ENCODE measurements at regions not wholly inside any gene's neighbourhood (a gene's known extent, or its start where the extent isn't known, plus 50 kb on each side); places are given as distances from the start of the nearest gene placed in this dataset.
A peak's percentile ranks its signal among the peaks of the same experiment; 100 is the strongest.
"Not testable (repeated sequence)": the region's sequence is repeated elsewhere in the genome, so short reads cannot be mapped to it uniquely, and the experiment has no call there.

GRCh38 chr1:228953207-228953606 is 217.9 kb downstream of the RHOU start:
- DNase-seq: no peak
- no peak overlapping the region for H2BK12ac ChIP-seq (ENCODE audit: low read length in 2 of 2)
- no peak overlapping the region for H2AK5ac ChIP-seq (ENCODE audit: low read length, severe bottlenecking)
- H2BK5ac ChIP-seq (ENCODE audit: low read depth, low read length, poor library complexity, severe bottlenecking): no peak overlapping the region
- H2BK15ac ChIP-seq (ENCODE audit: low read depth, poor library complexity, severe bottlenecking): no peak overlapping the region
- H2AFZ ChIP-seq (ENCODE audit: low read depth, low read length): no peak overlapping the region
- no peak overlapping the region for H4K8ac ChIP-seq (ENCODE audit: low read length)
- no peak overlapping the region for H3K14ac ChIP-seq (ENCODE audit: low read length in 2 of 2)
- no peaks in the 10 kb centered on the region for H3K4me1 ChIP-seq (ENCODE audit: control insufficient read depth, insufficient read depth, low read depth, low read length)
- H3K79me1 ChIP-seq (replicated peaks; ENCODE audit: low read length, poor library complexity, severe bottlenecking): no peaks in the 10 kb centered on the region
- H3K4me3 ChIP-seq (ENCODE audit: insufficient read depth in 1 of 2, low read depth in 1 of 2, low read length in 2 of 2): no peak overlapping the region
- peaks cover 5% of the 10 kb centered on the region for H3K9me3 ChIP-seq (ENCODE audit: control insufficient read depth, low read length)
- H3K27ac ChIP-seq (ENCODE audit: low read length, poor library complexity, severe bottlenecking): no peak overlapping the region
- H3K27me3 ChIP-seq (ENCODE audit: control insufficient read depth in 1 of 2, insufficient read depth in 1 of 2, low read length in 2 of 2): no peaks in the 10 kb centered on the region
- no peak overlapping the region for H3K4me2 ChIP-seq (ENCODE audit: low read length, poor library complexity, severe bottlenecking)
- no peak overlapping the region for H3K18ac ChIP-seq (ENCODE audit: low read depth in 1 of 2, low read length in 2 of 2)
- no peak overlapping the region for H3K9ac ChIP-seq (ENCODE audit: low read length)
- no peak overlapping the region for H2BK120ac ChIP-seq (ENCODE audit: low read depth, low read length)
- H4K91ac ChIP-seq (ENCODE audit: low read length): no peak overlapping the region
- WGBS: 96% methylated on average over 4 of the region's 4 CpGs
- no peak overlapping the region for H3K23ac ChIP-seq (ENCODE audit: low read length in 2 of 2)
- no peaks in the 10 kb centered on the region for H3K36me3 ChIP-seq (ENCODE audit: control insufficient read depth in 1 of 2, insufficient read depth in 2 of 2, low read depth in 1 of 2, low read length in 2 of 2)
- no peak overlapping the region for H3K4ac ChIP-seq (ENCODE audit: low read depth in 1 of 2, low read length in 2 of 2)

- not testable (repeated sequence) for H3K18ac ChIP-seq (ENCODE audit: low read depth in 1 of 2, low read length in 2 of 2); H3K4me3 ChIP-seq (ENCODE audit: insufficient read depth in 1 of 2, low read depth in 1 of 2, low read length in 2 of 2); H2BK15ac ChIP-seq (ENCODE audit: low read depth, poor library complexity, severe bottlenecking); H2AFZ ChIP-seq (ENCODE audit: low read depth, low read length); H4K8ac ChIP-seq (ENCODE audit: low read length); H3K9ac ChIP-seq (ENCODE audit: low read length); H3K79me1 ChIP-seq (replicated peaks; ENCODE audit: low read length, poor library complexity, severe bottlenecking); H3K14ac ChIP-seq (ENCODE audit: low read length in 2 of 2); H2BK5ac ChIP-seq (ENCODE audit: low read depth, low read length, poor library complexity, severe bottlenecking); H4K91ac ChIP-seq (ENCODE audit: low read length); H3K4me1 ChIP-seq (ENCODE audit: control insufficient read depth, insufficient read depth, low read depth, low read length); H3K36me3 ChIP-seq (ENCODE audit: control insufficient read depth in 1 of 2, insufficient read depth in 2 of 2, low read depth in 1 of 2, low read length in 2 of 2); DNase-seq; H3K4me2 ChIP-seq (ENCODE audit: low read length, poor library complexity, severe bottlenecking); H2AK5ac ChIP-seq (ENCODE audit: low read length, severe bottlenecking); H3K23ac ChIP-seq (ENCODE audit: low read length in 2 of 2); H3K27me3 ChIP-seq (ENCODE audit: control insufficient read depth in 1 of 2, insufficient read depth in 1 of 2, low read length in 2 of 2); H3K4ac ChIP-seq (ENCODE audit: low read depth in 1 of 2, low read length in 2 of 2); H3K9me3 ChIP-seq (ENCODE audit: control insufficient read depth, low read length); H2BK12ac ChIP-seq (ENCODE audit: low read length in 2 of 2); H3K27ac ChIP-seq (ENCODE audit: low read length, poor library complexity, severe bottlenecking); H2BK120ac ChIP-seq (ENCODE audit: low read depth, low read length)
- WGBS: 98% methylated on average over 11 of the region's 11 CpGs
Observed at GRCh38 chr1:228953808-228954207, 218.5 kb downstream of the RHOU start.

GRCh38 chr1:228955691-228956090 is 220.4 kb downstream of the RHOU start:
- Histone ChIP-seq H3K4me2 (ENCODE audit: low read length, poor library complexity, severe bottlenecking) (no peak overlapping the region), H2BK15ac (ENCODE audit: low read depth, poor library complexity, severe bottlenecking) (no peak overlapping the region), H2AK5ac (ENCODE audit: low read length, severe bottlenecking) (no peak overlapping the region), H3K23ac (ENCODE audit: low read length in 2 of 2) (no peak overlapping the region), H3K79me1 (replicated peaks; ENCODE audit: low read length, poor library complexity, severe bottlenecking) (no peaks in the 10 kb centered on the region), H3K14ac (ENCODE audit: low read length in 2 of 2) (no peak overlapping the region), H3K27ac (ENCODE audit: low read length, poor library complexity, severe bottlenecking) (no peak overlapping the region), H2BK12ac (ENCODE audit: low read length in 2 of 2) (no peak overlapping the region), H3K4me3 (ENCODE audit: insufficient read depth in 1 of 2, low read depth in 1 of 2, low read length in 2 of 2) (no peak overlapping the region), H2BK5ac (ENCODE audit: low read depth, low read length, poor library complexity, severe bottlenecking) (no peak overlapping the region), H3K9ac (ENCODE audit: low read length) (no peak overlapping the region), H3K27me3 (ENCODE audit: control insufficient read depth in 1 of 2, insufficient read depth in 1 of 2, low read length in 2 of 2) (no peaks in the 10 kb centered on the region), H2BK120ac (ENCODE audit: low read depth, low read length) (no peak overlapping the region), H4K91ac (ENCODE audit: low read length) (no peak overlapping the region), H3K18ac (ENCODE audit: low read depth in 1 of 2, low read length in 2 of 2) (no peak overlapping the region), H3K4ac (ENCODE audit: low read depth in 1 of 2, low read length in 2 of 2) (no peak overlapping the region), H2AFZ (ENCODE audit: low read depth, low read length) (no peak overlapping the region), H3K36me3 (ENCODE audit: control insufficient read depth in 1 of 2, insufficient read depth in 2 of 2, low read depth in 1 of 2, low read length in 2 of 2) (no peaks in the 10 kb centered on the region), H4K8ac (ENCODE audit: low read length) (no peak overlapping the region), H3K9me3 (ENCODE audit: control insufficient read depth, low read length) (peaks cover 5% of the 10 kb centered on the region), H3K4me1 (ENCODE audit: control insufficient read depth, insufficient read depth, low read depth, low read length) (no peaks in the 10 kb centered on the region)
- WGBS: 90% methylated on average over 1 of the region's 1 CpG
- DNase-seq: peak; percentile 48

GRCh38 chr1:228956864-228957263 is 221.6 kb downstream of the RHOU start:
- whole genome bisulfite sequencing: 73% methylated on average over 5 of the region's 5 CpGs
- Histone ChIP-seq H2BK12ac (ENCODE audit: low read length in 2 of 2) (no peak overlapping the region), H3K18ac (ENCODE audit: low read depth in 1 of 2, low read length in 2 of 2) (no peak overlapping the region), H2BK120ac (ENCODE audit: low read depth, low read length) (no peak overlapping the region), H3K36me3 (ENCODE audit: control insufficient read depth in 1 of 2, insufficient read depth in 2 of 2, low read depth in 1 of 2, low read length in 2 of 2) (no peaks in the 10 kb centered on the region), H3K4me3 (ENCODE audit: insufficient read depth in 1 of 2, low read depth in 1 of 2, low read length in 2 of 2) (no peak overlapping the region), H2AK5ac (ENCODE audit: low read length, severe bottlenecking) (no peak overlapping the region), H2AFZ (ENCODE audit: low read depth, low read length) (no peak overlapping the region), H3K4ac (ENCODE audit: low read depth in 1 of 2, low read length in 2 of 2) (no peak overlapping the region), H3K9me3 (ENCODE audit: control insufficient read depth, low read length) (peaks cover 5% of the 10 kb centered on the region), H3K14ac (ENCODE audit: low read length in 2 of 2) (no peak overlapping the region), H3K4me1 (ENCODE audit: control insufficient read depth, insufficient read depth, low read depth, low read length) (no peaks in the 10 kb centered on the region), H4K91ac (ENCODE audit: low read length) (no peak overlapping the region), H3K23ac (ENCODE audit: low read length in 2 of 2) (no peak overlapping the region), H3K27ac (ENCODE audit: low read length, poor library complexity, severe bottlenecking) (no peak overlapping the region), H3K4me2 (ENCODE audit: low read length, poor library complexity, severe bottlenecking) (no peak overlapping the region), H2BK5ac (ENCODE audit: low read depth, low read length, poor library complexity, severe bottlenecking) (no peak overlapping the region), H3K9ac (ENCODE audit: low read length) (no peak overlapping the region), H4K8ac (ENCODE audit: low read length) (no peak overlapping the region), H2BK15ac (ENCODE audit: low read depth, poor library complexity, severe bottlenecking) (no peak overlapping the region), H3K27me3 (ENCODE audit: control insufficient read depth in 1 of 2, insufficient read depth in 1 of 2, low read length in 2 of 2) (no peaks in the 10 kb centered on the region), H3K79me1 (replicated peaks; ENCODE audit: low read length, poor library complexity, severe bottlenecking) (no peaks in the 10 kb centered on the region)
- DNase-seq: no peak
